ENCODE measurements at regions not wholly inside any gene's neighbourhood (a gene's known extent, or its start where the extent isn't known, plus 50 kb on each side); places are given as distances from the start of the nearest gene placed in this dataset.
"Not testable (repeated sequence)": the region's sequence is repeated elsewhere in the genome, so short reads cannot be mapped to it uniquely, and the experiment has no call there.

- DNase-seq (no peak), ATAC-seq (no peak)
- H3K4me2 ChIP-seq (ENCODE audit: low read length) = no peak overlapping the region
- H3K27me3 ChIP-seq (ENCODE audit: low read length) = no peaks in the 10 kb centered on the region
- no peak overlapping the region for H3K27ac ChIP-seq (ENCODE audit: low read length)
- no peaks in the 10 kb centered on the region for H3F3A ChIP-seq (ENCODE audit: low read length, unreplicated experiment)
- H3K9me2 ChIP-seq (replicated peaks; ENCODE audit: low read length) = no peaks in the 10 kb centered on the region
- CTCF ChIA-PET = no interaction called here
- H3K36me3 ChIP-seq (ENCODE audit: low read depth, low read length) = no peaks in the 10 kb centered on the region
- intact Hi-C loops (cut with micrococcal nuclease) = no loop called here
- no peaks in the 10 kb centered on the region for H3K9me3 ChIP-seq (ENCODE audit: low read length)
- no TSS peak for BruUV-seq (replicated peaks)
- H3K4me1 ChIP-seq (ENCODE audit: insufficient read depth, low read length) = no peaks in the 10 kb centered on the region
- H3K79me2 ChIP-seq (ENCODE audit: low read length) = no peaks in the 10 kb centered on the region
- POLR2A ChIA-PET (ENCODE audit: unreplicated experiment) = no interaction called here
- no peak overlapping the region for H3K9ac ChIP-seq (ENCODE audit: low read length)
- H4K20me1 ChIP-seq (ENCODE audit: low read length) = no peaks in the 10 kb centered on the region
- H3K4me3 ChIP-seq (ENCODE audit: low read length) = no peak overlapping the region
- TF ChIP-seq, protein P1, sequence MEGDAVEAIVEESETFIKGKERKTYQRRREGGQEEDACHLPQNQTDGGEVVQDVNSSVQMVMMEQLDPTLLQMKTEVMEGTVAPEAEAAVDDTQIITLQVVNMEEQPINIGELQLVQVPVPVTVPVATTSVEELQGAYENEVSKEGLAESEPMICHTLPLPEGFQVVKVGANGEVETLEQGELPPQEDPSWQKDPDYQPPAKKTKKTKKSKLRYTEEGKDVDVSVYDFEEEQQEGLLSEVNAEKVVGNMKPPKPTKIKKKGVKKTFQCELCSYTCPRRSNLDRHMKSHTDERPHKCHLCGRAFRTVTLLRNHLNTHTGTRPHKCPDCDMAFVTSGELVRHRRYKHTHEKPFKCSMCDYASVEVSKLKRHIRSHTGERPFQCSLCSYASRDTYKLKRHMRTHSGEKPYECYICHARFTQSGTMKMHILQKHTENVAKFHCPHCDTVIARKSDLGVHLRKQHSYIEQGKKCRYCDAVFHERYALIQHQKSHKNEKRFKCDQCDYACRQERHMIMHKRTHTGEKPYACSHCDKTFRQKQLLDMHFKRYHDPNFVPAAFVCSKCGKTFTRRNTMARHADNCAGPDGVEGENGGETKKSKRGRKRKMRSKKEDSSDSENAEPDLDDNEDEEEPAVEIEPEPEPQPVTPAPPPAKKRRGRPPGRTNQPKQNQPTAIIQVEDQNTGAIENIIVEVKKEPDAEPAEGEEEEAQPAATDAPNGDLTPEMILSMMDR (conservative IDR thresholded peaks at IDR 0.05; ENCODE audit: low read depth, low read length) = no peak
- TF ChIP-seq EZH2phosphoT487 (IDR thresholded peaks at IDR 0.05; ENCODE audit: borderline replicate concordance, low read length) (no peak), EZH2 (IDR thresholded peaks at IDR 0.05; ENCODE audit: low read length, unreplicated experiment) (no peak)
- H2AFZ ChIP-seq (ENCODE audit: low read length) = no peak overlapping the region
Observed at GRCh38 chr9:108743416-108743815, 112.4 kb downstream of the ACTL7B start.

DNA sequence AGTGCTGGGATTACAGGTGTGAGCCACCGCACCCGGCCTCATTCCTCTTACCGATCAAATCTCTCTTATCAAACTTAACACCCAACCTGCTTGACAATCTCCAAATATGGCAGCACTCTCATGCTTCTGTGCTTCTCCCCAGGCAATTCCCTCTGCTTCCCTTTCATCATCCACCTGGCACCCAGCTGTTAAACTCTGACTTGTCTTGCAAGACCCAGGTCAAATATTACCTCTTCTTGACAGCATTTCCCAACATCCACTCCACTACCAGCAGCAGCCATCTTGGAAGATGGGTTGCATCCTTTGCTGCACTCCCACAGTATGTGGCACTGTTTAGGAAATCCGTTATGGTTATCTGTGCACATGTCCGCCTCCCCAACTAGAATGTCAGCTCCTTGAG is 113.6 kb downstream of the ACTL7B start:
- no TSS peak for BruUV-seq (replicated peaks)
- no peaks in the 10 kb centered on the region for H3K4me1 ChIP-seq (ENCODE audit: insufficient read depth, low read length)
- no peaks in the 10 kb centered on the region for H3K9me2 ChIP-seq (replicated peaks; ENCODE audit: low read length)
- no peak overlapping the region for H3K27ac ChIP-seq (ENCODE audit: low read length)
- no peaks in the 10 kb centered on the region for H3K79me2 ChIP-seq (ENCODE audit: low read length)
- ATAC-seq (no peak), DNase-seq (no peak)
- no peak overlapping the region for H3K4me2 ChIP-seq (ENCODE audit: low read length)
- no peaks in the 10 kb centered on the region for H3K9me3 ChIP-seq (ENCODE audit: low read length)
- no peak overlapping the region for H2AFZ ChIP-seq (ENCODE audit: low read length)
- ChIA-PET CTCF (no interaction called here), POLR2A (ENCODE audit: unreplicated experiment) (no interaction called here)
- no peak overlapping the region for H3K4me3 ChIP-seq (ENCODE audit: low read length)
- no peak overlapping the region for H3K9ac ChIP-seq (ENCODE audit: low read length)
- no peaks in the 10 kb centered on the region for H4K20me1 ChIP-seq (ENCODE audit: low read length)
- H3F3A ChIP-seq (ENCODE audit: low read length, unreplicated experiment) = no peaks in the 10 kb centered on the region
- TF ChIP-seq EZH2 (IDR thresholded peaks at IDR 0.05; ENCODE audit: low read length, unreplicated experiment) = no peak
- TF ChIP-seq EZH2phosphoT487 (IDR thresholded peaks at IDR 0.05; ENCODE audit: borderline replicate concordance, low read length) = no peak
- TF ChIP-seq, protein P1 (conservative IDR thresholded peaks at IDR 0.05; ENCODE audit: low read depth, low read length) = no peak
- intact Hi-C loops (cut with micrococcal nuclease) = no loop called here
- no peaks in the 10 kb centered on the region for H3K27me3 ChIP-seq (ENCODE audit: low read length)
- H3K36me3 ChIP-seq (ENCODE audit: low read depth, low read length) = no peaks in the 10 kb centered on the region

DNA sequence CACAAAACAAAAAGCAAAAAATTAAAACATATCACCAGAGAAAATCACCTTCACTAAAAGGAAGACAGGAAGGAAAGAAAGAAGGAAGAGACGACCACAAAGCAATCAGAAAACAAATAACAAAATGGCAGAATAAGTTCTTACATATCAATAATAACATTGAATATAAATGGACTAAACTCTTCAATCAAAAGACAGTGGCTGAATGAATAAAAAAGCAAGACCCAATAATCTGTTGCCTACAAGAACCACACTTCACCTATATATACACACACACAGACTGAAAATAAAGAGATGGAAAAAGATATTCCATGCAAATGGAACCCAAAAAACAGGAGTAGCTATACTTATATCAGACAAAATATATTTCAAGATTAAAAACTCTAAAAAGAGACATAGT is 124.5 kb downstream of the ACTL7B start:
- CTCF ChIA-PET; H3K9me2 ChIP-seq (replicated peaks; ENCODE audit: low read length); H3K4me2 ChIP-seq (ENCODE audit: low read length); H2AFZ ChIP-seq (ENCODE audit: low read length); H3K36me3 ChIP-seq (ENCODE audit: low read depth, low read length); BruUV-seq (replicated peaks); H3F3A ChIP-seq (ENCODE audit: low read length, unreplicated experiment); H3K79me2 ChIP-seq (ENCODE audit: low read length); H3K9me3 ChIP-seq (ENCODE audit: low read length); H3K27me3 ChIP-seq (ENCODE audit: low read length); intact Hi-C loops (cut with micrococcal nuclease); DNase-seq; POLR2A ChIA-PET (ENCODE audit: unreplicated experiment); H3K4me3 ChIP-seq (ENCODE audit: low read length); ATAC-seq; H3K27ac ChIP-seq (ENCODE audit: low read length); H4K20me1 ChIP-seq (ENCODE audit: low read length); H3K4me1 ChIP-seq (ENCODE audit: insufficient read depth, low read length); H3K9ac ChIP-seq (ENCODE audit: low read length): not testable (repeated sequence)
